Left ventricle myocardium superior (tissue), 1 donor: ENCODE measurements at regions not wholly inside any gene's neighbourhood (a gene's known extent, or its start where the extent isn't known, plus 50 kb on each side); places are given as distances from the start of the nearest gene placed in this dataset.

Source experiments
- ATAC-seq: fragments of 200-7000 bp; cut with Tn5 transposase; one replicate; pipeline ENCODE4 v1.9.1; 2020; ENCODE audit warnings: mild to moderate bottlenecking, moderate library complexity
- DNase-seq: peaks from one replicate; pipeline ENCODE4 v3.0.0-alpha.2; 2020
- intact Hi-C: fragments of 100-400 bp; cut with micrococcal nuclease; formaldehyde crosslinking; loops from one replicate; pipeline ENCODE4 v1.11.0; 2022
- donor health status: DM: no; HTN: yes; CAD: no; lungs with severe emphysema.

- ATAC-seq (no peak), DNase-seq (no peak)
- intact Hi-C loops = no loop called here
These were observed 52.1 kb downstream of the GSC start for GRCh38 chr14:94717808-94718207.

DNA sequence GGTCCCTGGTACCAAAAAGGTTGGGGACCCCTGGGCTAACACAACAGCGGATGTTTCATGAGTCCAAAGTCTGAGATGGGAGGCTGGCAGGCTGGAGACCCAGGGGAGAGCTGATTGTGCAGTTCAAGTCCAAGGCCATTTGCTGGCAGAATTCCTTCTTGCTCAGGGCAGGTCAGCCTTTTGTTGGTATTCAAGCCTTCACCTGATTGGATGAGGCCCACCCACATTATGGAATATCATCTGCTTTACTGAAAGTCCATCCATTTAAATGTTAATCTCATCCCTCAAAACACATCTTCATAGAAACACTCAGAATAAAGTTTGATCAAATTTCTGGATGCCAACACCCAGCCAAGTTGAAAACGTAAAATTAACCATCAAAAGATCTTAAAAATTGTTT lies 52.9 kb downstream of the GSC start:
- DNase-seq (no peak), ATAC-seq (no peak)
- intact Hi-C loops = no loop called here

DNA sequence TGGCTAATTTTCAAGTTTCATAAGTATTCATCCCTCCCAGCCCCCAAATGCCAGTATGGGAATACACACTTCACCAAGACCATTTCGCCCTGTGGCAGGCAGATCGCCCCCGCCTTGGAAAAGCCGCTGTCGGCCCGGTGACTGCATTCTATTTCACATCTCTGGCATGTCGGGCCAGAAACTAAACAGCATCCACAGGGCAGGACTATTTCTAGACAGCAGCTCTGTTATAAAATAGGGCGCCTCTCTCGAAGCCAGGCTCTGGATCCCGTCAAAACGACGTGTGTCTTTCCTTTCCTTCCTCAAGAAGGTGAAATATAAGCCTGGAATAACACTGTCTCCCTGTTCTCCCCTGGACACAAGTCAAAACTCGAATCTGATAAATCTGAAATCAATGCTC lies 56.8 kb downstream of the GSC start:
- no peak for DNase-seq
- no peak for ATAC-seq
- intact Hi-C loops = no loop called here

DNA sequence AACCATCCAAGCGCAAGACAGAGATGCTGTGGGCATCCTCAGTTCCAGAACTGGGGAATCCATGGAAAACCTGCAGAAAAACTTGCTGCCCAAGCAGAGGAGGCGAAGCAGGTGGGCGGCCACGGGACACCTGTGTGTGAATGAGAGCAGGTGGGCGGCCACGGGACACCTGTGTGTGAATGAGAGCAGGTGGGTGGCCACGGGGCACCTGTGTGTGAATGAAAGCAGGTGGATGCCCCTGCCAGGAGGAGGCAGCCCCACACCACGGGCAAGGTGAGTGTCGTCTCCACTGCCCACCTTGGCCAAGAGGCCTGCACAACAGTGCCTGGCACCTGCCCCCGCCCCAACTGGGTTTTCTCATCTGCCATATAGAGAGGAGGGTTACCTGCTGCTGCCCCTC lies 59.2 kb downstream of the GSC start:
- ATAC-seq (no peak), DNase-seq (no peak)
- intact Hi-C loops = no loop called here

GRCh38 chr14:94707494-94707893 lies 62.4 kb downstream of the GSC start:
- DNase-seq = no peak
- no peak for ATAC-seq
- intact Hi-C loops = no loop called here

GRCh38 chr14:94706133-94706532 lies 63.8 kb downstream of the GSC start:
- ATAC-seq = no peak
- intact Hi-C loops = no loop called here
- no peak for DNase-seq

GRCh38 chr14:94702629-94703028 lies 67.3 kb downstream of the GSC start:
- ATAC-seq (no peak), DNase-seq (no peak)
- intact Hi-C loops = no loop called here

DNA sequence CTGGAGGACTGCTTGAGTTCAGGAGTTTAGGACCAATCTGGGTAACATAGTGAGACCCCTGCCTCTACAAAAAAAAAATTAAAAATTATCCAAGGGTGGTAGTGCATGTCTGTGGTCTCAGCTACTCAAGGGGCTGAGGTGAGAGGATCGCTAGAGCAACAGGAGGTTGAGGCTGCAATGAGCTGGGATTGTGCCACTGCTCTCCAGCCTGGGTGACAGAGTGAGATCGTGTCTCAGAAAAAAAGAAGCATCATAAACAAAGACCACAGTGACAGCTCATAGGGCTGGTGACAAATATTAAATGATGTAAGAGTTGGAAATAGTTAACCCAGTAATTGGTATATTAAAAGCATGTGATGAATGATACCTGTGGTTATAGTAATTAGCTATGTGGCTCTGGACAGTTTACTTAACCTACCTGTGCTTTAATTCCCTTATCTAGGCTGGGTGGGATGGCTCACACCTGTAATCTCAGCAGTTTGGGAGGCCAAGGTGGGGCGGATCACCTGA lies 68.0 kb downstream of the GSC start:
- ATAC-seq = no peak
- intact Hi-C loops = no loop called here

GRCh38 chr14:94700336-94700735 lies 69.6 kb downstream of the GSC start:
- ATAC-seq = no peak
- no peak for DNase-seq
- intact Hi-C loops = no loop called here

More for the DNA sequence above, 68.0 kb downstream of the GSC start:
- no peak for DNase-seq

- intact Hi-C loops = no loop called here
- no peak for DNase-seq
- ATAC-seq = no peak
These were observed 70.1 kb downstream of the GSC start for GRCh38 chr14:94699831-94700230.

- DNase-seq (no peak), ATAC-seq (no peak)
- intact Hi-C loops = no loop called here
These were observed 71.9 kb downstream of the GSC start for GRCh38 chr14:94697773-94698556.

GRCh38 chr14:94696518-94696917 lies 73.4 kb downstream of the GSC start:
- intact Hi-C loops = no loop called here

DNA sequence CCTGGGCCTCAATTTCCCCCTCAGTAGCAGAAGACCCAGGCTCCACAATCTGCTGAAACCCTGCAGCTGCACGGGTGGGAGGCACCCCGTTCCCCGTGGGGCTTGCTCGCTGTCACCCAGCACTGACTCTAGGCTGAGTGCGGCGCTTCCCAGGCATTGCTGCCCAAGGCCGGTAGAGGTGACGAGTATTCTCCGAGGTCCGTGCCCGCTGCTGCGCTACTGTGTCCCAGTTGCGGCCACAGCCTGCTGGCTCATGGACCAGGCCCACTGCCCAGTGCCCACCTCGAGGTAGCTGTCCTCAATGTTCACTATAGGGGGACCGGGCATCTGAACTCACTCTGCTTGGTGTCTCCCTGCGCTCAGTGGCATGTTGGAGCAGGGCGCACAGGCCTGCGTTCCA lies 74.7 kb downstream of the GSC start:
- DNase-seq (no peak), ATAC-seq (no peak)
- intact Hi-C loops = no loop called here

More at GRCh38 chr14:94696518-94696917, 73.4 kb downstream of the GSC start:
- DNase-seq (no peak), ATAC-seq (no peak)

DNA sequence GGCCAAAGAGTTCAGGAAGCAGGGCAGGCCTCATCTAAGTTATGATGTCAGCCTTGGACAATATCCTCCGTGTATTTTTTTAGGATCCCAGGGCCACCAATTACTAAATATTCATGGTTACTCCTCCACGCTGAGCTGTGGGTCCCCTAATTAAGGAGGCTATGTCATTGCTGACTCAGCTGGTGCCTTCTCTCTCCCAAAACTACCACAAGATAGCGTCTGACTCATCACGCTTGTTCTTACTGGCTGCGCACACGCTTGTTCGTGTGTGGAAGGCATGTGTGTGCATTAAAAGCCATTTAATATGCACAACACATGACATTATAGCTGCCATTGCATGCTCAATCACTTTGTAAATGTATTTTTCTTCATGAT lies 78.3 kb downstream of the GSC start:
- ATAC-seq (no peak), DNase-seq (no peak)
- intact Hi-C loops = no loop called here

- ATAC-seq (no peak), DNase-seq (no peak)
- intact Hi-C loops = no loop called here
These were observed 78.8 kb downstream of the GSC start for GRCh38 chr14:94690896-94691659.

DNA sequence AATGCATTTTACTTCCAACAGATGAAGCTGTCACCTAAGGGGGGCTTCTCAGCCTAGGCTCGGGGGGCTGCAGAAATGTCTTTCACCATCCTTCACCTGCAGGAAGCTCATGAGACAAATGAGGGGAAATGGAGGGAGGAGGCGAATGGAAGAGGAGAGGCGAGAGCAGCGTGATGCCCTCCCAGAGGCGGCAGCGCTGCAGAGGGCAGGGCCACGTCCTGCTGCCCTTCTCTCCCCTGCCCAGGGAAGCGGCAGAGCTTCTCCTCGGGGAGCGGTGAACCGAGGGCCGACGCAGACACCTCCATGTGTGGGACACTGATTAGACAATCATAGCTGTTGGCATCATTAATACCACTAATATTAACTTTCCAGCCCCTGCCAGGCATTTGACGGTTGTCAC lies 78.3 kb downstream of the SERPINA3 start:
- intact Hi-C loops = no loop called here
- DNase-seq = no peak

DNA sequence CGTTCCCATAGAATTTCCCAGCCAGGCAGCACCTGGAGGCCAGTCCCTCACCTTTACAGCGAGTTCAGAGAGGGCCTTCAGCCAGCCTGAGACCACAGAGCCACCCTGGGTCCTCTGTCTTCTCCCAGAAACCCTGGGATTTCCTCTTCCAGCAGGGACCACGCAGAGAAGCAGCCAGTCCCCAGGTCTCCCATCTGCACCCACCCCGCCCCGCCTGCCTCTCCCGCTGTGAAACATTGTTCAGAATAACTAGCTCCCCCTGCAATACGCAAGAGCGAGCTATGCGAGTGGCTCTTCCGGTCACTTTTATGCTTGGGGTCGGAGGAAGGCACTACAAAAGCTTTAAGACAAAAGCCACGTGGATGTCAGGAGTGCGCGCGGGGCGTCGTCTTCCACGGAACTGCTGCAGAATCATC lies 77.8 kb downstream of the SERPINA3 start:
- ATAC-seq (no peak), DNase-seq (no peak)
- intact Hi-C loops = loop anchor here (5.0 kb wide), 1 partner anchor 407 kb away; no protein-coding TSS in a partner anchor

More for the DNA sequence above, 78.3 kb downstream of the SERPINA3 start:
- no peak for ATAC-seq

GRCh38 chr14:94689218-94689984 lies 77.2 kb downstream of the SERPINA3 start:
- DNase-seq = peak; percentile 80

DNA sequence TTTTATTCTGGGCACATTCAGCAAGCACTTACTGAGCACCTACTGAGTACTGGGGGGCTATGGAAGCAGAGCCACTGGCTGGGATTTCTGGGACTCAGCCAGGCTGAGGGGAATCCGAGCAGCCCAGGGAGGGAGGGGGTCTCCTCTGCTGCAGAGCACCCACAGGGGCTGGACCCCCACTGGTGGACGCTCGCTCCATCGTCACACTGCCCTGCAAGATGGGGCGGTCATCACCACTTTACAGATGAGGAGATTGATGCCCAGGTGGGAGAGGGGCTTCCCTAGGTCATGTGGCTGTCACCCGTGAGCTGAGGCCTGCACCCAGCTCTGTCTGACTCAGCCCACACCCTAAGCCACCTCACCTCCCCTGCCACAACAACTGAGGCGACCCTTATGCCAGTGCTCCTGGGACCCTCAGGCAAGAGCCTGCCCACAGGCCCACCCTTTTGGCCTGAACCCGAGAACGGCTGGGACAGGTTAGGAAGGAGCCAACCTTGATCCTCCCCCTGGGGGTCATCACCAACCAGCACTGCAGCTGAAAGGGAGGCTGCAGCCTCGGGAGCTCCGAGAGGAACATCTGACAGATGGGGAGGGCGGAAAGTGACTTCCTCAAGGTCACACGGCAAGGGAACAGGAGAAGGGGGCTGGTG lies 74.4 kb downstream of the SERPINA3 start:
- ATAC-seq (no peak), DNase-seq (no peak)
- intact Hi-C loops = loop anchor here (5.0 kb wide), 1 partner anchor 411 kb away; no protein-coding TSS in a partner anchor

More at GRCh38 chr14:94689218-94689984, 77.2 kb downstream of the SERPINA3 start:
- intact Hi-C loops = loop anchor here (5.0 kb wide), 1 partner anchor 408 kb away; no protein-coding TSS in a partner anchor
- ATAC-seq = peak; percentile 98
